ENCODE measurements at regions not wholly inside any gene's neighbourhood (a gene's known extent, or its start where the extent isn't known, plus 50 kb on each side); places are given as distances from the start of the nearest gene placed in this dataset.

- no peak for TF ChIP-seq CTCF (IDR thresholded peaks at IDR 0.05; ENCODE audit: control extremely low read depth in 1 of 3, insufficient read depth in 1 of 3, low read depth in 1 of 3, low read length in 3 of 3)
- TF ChIP-seq SP1 (IDR thresholded peaks at IDR 0.05; ENCODE audit: low read depth, low read length), result no peak
- TF ChIP-seq TAF7 (optimal IDR thresholded peaks at IDR 0.05; ENCODE audit: borderline replicate concordance, low read depth, low read length), result no peak
- TF ChIP-seq JUND (IDR thresholded peaks at IDR 0.05; ENCODE audit: low read length), result no peak
- no peak for TF ChIP-seq MAFK (IDR thresholded peaks at IDR 0.05; ENCODE audit: low read depth, low read length)
- no peak for TF ChIP-seq GTF2F1 (IDR thresholded peaks at IDR 0.05; ENCODE audit: borderline replicate concordance, low read depth, low read length)
- TF ChIP-seq SIN3A (conservative IDR thresholded peaks at IDR 0.05 in 1 of 2, IDR thresholded peaks at IDR 0.05 in 1 of 2; ENCODE audit: low read depth in 1 of 2, low read length in 2 of 2), result no peak
- no peak for TF ChIP-seq BRCA1 (IDR thresholded peaks at IDR 0.05; ENCODE audit: low read depth, low read length)
Measured at GRCh38 chr10:107422681-107423080, 258.2 kb upstream of the SORCS1 start.
